OCI-LY1 (cell line): ENCODE measurements at regions not wholly inside any gene's neighbourhood (a gene's known extent, or its start where the extent isn't known, plus 50 kb on each side); places are given as distances from the start of the nearest gene placed in this dataset.
"Not testable (repeated sequence)": the region's sequence is repeated elsewhere in the genome, so short reads cannot be mapped to it uniquely, and the experiment has no call there.

Experiments
- H2AFZ ChIP-seq: fragments of 200-600 bp; sonication (generic), shearing (Covaris generic); 2 replicates; pipeline ENCODE4 v1.6.0; 2014; ENCODE audit warnings: antibody characterized with exemption, mild to moderate bottlenecking, low read length
- H3F3A ChIP-seq: fragments of 200-600 bp; sonication (generic), shearing (Covaris generic); 2 replicates; pipeline ENCODE4 v1.6.0; 2014; ENCODE audit warnings: mild to moderate bottlenecking, antibody characterized with exemption, low read length, moderate library complexity; ENCODE audit not compliant: insufficient read depth
- H3K27ac ChIP-seq: fragments of 200-600 bp; sonication (generic); 2 replicates; pipeline ENCODE4 v1.5.1; 2014; ENCODE audit warnings: low read length, mixed run types, mild to moderate bottlenecking, low read depth; ENCODE audit not compliant: poor library complexity, severe bottlenecking
- H3K27me3 ChIP-seq: fragments of 200-600 bp; sonication (generic); 2 replicates; pipeline ENCODE4 v1.6.0; 2014; ENCODE audit warnings: antibody characterized with exemption, mild to moderate bottlenecking, low read length, moderate library complexity; ENCODE audit not compliant: insufficient read depth
- H3K36me3 ChIP-seq: fragments of 200-600 bp; sonication (generic); 2 replicates; pipeline ENCODE4 v1.6.1; 2014; ENCODE audit warnings: mild to moderate bottlenecking, antibody characterized with exemption, low read length, moderate library complexity, mixed read lengths; ENCODE audit not compliant: insufficient read depth
- H3K4me1 ChIP-seq: fragments of 200-600 bp; sonication (generic); 2 replicates; pipeline ENCODE4 v1.5.1; 2014; ENCODE audit warnings: mild to moderate bottlenecking, low read length, moderate library complexity; ENCODE audit not compliant: insufficient read depth, severe bottlenecking
- H3K4me2 ChIP-seq: fragments of 200-600 bp; sonication (generic), shearing (Covaris generic); 2 replicates; pipeline ENCODE4 v1.6.1; 2014; ENCODE audit warnings: low read length
- H3K4me3 ChIP-seq: fragments of 200-600 bp; sonication (generic); 2 replicates; pipeline ENCODE4 v1.5.1; 2014; ENCODE audit warnings: low read length, low read depth, mild to moderate bottlenecking, mixed read lengths; ENCODE audit not compliant: poor library complexity, severe bottlenecking
- H3K79me2 ChIP-seq: fragments of 200-600 bp; shearing (Covaris generic); 2 replicates; pipeline ENCODE4 v1.6.1; 2016; ENCODE audit warnings: mixed run types, low read length, mixed read lengths; ENCODE audit not compliant: insufficient read depth
- H3K9ac ChIP-seq: fragments of 200-600 bp; sonication (generic), shearing (Covaris generic); 2 replicates; pipeline ENCODE4 v1.6.1; 2014; ENCODE audit warnings: mild to moderate bottlenecking, low read length, mixed read lengths
- H3K9me2 ChIP-seq: fragments of 200-600 bp; sonication (generic), shearing (Covaris generic); 2 replicates; pipeline ENCODE4 v1.6.1; 2014; ENCODE audit warnings: low read depth, mild to moderate bottlenecking, low read length, mixed read lengths
- H3K9me3 ChIP-seq: fragments of 200-600 bp; shearing (Covaris generic); 2 replicates; pipeline ENCODE4 v1.6.1; 2014; ENCODE audit warnings: low read length, mixed read lengths
- H4K20me1 ChIP-seq: fragments of 200-600 bp; sonication (generic), shearing (Covaris generic); 2 replicates; pipeline ENCODE4 v1.6.0; 2016; ENCODE audit warnings: mild to moderate bottlenecking, low read length; ENCODE audit not compliant: insufficient read depth
- EZH2 ChIP-seq: fragments of 200-600 bp; sonication (generic), shearing (Covaris generic); IDR thresholded peaks from 2 replicates; pipeline ENCODE4 v1.8.0; 2017; ENCODE audit warnings: borderline replicate concordance, mixed run types, mild to moderate bottlenecking, antibody characterized with exemption, low read length, moderate library complexity, mixed read lengths
- TF ChIP-seq, protein P1 (sequence below): fragments of 200-600 bp; sonication (generic), shearing (Covaris generic); IDR thresholded peaks from 2 replicates; pipeline ENCODE4 v1.5.1; 2017; ENCODE audit warnings: mild to moderate bottlenecking, antibody characterized with exemption, low read length, moderate library complexity, mixed read lengths

DNA sequence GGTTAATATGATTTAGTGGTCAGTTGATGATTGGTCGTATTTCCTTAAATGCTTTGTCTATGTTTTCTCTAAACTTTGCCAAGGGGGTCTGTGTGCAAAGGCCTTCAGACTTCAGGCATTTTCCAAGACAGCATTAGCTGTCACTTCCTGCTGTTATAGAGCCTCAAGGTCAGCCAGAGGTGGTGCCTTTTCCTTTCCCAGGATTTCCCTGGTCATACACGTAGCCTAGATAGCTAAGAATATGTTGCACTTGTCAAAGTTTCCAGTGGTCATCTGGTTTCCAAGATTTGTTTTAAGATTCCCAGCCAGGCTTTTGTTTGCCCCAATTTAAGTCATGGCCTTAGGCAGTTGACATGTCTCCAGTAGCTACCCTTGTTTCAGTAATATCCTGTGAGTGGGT is 133.2 kb upstream of the IGFBP3 start:
- H3K9ac ChIP-seq: no peak overlapping the region
- H4K20me1 ChIP-seq: no peaks in the 10 kb centered on the region
- no peaks in the 10 kb centered on the region; the same call in 1 of the 2 replicates for H3K27me3 ChIP-seq
- H3K36me3 ChIP-seq: no peaks in the 10 kb centered on the region
- no peak overlapping the region for H2AFZ ChIP-seq
- no peak overlapping the region for H3K4me2 ChIP-seq
- H3F3A ChIP-seq: no peaks in the 10 kb centered on the region
- H3K79me2 ChIP-seq: no peaks in the 10 kb centered on the region
- no peaks in the 10 kb centered on the region for H3K9me2 ChIP-seq
- no peaks in the 10 kb centered on the region for H3K4me1 ChIP-seq
- H3K4me3 ChIP-seq: no peak overlapping the region
- no peak for TF ChIP-seq EZH2
- TF ChIP-seq, protein P1, sequence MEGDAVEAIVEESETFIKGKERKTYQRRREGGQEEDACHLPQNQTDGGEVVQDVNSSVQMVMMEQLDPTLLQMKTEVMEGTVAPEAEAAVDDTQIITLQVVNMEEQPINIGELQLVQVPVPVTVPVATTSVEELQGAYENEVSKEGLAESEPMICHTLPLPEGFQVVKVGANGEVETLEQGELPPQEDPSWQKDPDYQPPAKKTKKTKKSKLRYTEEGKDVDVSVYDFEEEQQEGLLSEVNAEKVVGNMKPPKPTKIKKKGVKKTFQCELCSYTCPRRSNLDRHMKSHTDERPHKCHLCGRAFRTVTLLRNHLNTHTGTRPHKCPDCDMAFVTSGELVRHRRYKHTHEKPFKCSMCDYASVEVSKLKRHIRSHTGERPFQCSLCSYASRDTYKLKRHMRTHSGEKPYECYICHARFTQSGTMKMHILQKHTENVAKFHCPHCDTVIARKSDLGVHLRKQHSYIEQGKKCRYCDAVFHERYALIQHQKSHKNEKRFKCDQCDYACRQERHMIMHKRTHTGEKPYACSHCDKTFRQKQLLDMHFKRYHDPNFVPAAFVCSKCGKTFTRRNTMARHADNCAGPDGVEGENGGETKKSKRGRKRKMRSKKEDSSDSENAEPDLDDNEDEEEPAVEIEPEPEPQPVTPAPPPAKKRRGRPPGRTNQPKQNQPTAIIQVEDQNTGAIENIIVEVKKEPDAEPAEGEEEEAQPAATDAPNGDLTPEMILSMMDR: no peak
- H3K27ac ChIP-seq: no peak overlapping the region
- H3K9me3 ChIP-seq: no peaks in the 10 kb centered on the region

DNA sequence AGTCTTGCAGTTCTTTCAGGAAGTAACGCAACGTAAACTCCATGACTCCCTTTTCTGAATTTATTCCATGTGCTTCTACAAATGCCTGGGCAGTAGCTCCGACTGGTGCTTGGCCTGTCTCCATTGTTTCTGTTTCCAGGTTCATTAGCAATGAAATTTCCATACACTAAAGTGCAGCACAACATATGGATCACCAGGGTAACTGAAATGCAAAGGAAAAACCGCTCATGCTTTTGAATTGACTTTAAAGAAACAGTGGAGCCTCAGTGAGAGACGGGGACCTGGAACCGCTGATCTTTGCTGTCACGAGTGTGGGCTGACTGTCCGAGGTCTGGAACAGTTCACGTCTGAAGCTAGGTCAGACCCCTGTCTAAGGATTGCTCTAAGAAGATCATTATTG is 126.5 kb upstream of the IGFBP3 start:
- no peak overlapping the region for H3K27ac ChIP-seq
- no peak overlapping the region for H3K4me3 ChIP-seq
- H3K36me3 ChIP-seq: no peaks in the 10 kb centered on the region
- H3F3A ChIP-seq: no peaks in the 10 kb centered on the region
- H4K20me1 ChIP-seq: no peaks in the 10 kb centered on the region
- H3K4me1 ChIP-seq: no peaks in the 10 kb centered on the region
- H3K4me2 ChIP-seq: no peak overlapping the region
- H3K79me2 ChIP-seq: no peaks in the 10 kb centered on the region
- TF ChIP-seq, protein P1: no peak
- TF ChIP-seq EZH2: no peak
- 0 out of 2 replicates have a peak, but pooled peaks cover 3% of the 10 kb centered on the region for H3K9me3 ChIP-seq
- no peak overlapping the region for H2AFZ ChIP-seq
- H3K9ac ChIP-seq: no peak overlapping the region
- peaks cover 4% of the 10 kb centered on the region; the same call in 1 of the 2 replicates for H3K27me3 ChIP-seq
- H3K9me2 ChIP-seq: no peaks in the 10 kb centered on the region

DNA sequence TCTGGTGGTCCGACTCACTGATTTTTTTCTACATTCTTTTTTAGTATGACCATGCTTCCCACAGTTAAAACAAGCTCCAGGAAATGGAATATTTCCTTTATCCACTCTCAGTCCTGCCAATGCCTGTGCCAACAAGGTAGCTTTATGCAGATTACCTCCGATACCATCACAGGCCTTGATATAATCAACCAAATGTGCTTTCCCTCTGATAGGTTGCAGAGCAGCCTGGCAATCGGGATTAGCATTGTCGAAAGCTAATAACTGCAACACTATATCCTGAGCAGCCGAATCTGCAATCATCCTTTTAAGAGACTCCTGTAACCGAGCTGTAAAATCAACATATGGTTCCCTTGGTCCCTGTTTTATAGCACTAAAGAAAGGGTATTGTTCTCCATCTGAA is 122.3 kb upstream of the IGFBP3 start:
- H3K4me1 ChIP-seq, H3K79me2 ChIP-seq, H3K9me3 ChIP-seq: not testable (repeated sequence)

DNA sequence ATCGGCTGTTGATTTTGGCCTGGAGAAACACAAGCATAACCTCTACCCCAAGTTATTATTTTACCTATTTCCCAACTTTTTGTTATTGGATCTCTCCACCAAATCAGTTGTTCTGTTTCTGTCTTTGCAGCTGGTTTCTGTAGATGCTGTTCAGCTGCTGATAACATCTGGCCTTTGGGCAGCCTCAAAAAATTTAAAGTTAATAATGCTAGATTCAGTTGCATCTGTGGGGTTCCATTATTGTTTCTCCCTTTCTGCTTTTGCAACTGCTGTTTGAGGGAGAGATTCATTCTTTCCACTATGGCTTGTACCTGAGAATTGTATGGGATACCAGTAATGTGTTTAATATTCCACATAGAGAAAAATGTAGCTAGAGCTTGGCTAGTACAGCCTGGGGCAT is 118.7 kb upstream of the IGFBP3 start:
- H2AFZ ChIP-seq, H3F3A ChIP-seq, H3K9ac ChIP-seq, H3K9me3 ChIP-seq, H3K4me3 ChIP-seq, H3K36me3 ChIP-seq, H3K27me3 ChIP-seq, H3K4me1 ChIP-seq, H3K4me2 ChIP-seq, H4K20me1 ChIP-seq, H3K27ac ChIP-seq, H3K9me2 ChIP-seq, H3K79me2 ChIP-seq: not testable (repeated sequence)

More for the DNA sequence above, 122.3 kb upstream of the IGFBP3 start:
- H3F3A ChIP-seq, H3K27me3 ChIP-seq, H3K36me3 ChIP-seq, H3K9me2 ChIP-seq, H4K20me1 ChIP-seq, H3K9ac ChIP-seq, H3K4me3 ChIP-seq, H3K4me2 ChIP-seq, H2AFZ ChIP-seq, H3K27ac ChIP-seq: not testable (repeated sequence)
